NCI-H2029 (cell line): ENCODE measurements at regions not wholly inside any gene's neighbourhood (a gene's known extent, or its start where the extent isn't known, plus 50 kb on each side); places are given as distances from the start of the nearest gene placed in this dataset.

ENCODE experiments used
- DNase-seq: peaks from one replicate; lab custom pipeline; 2025; lab: John Stamatoyannopoulos, UW

GRCh38 chr9:99327667-99328066 is 105.6 kb downstream of the SEC61B start:
- no peak for DNase-seq

- DNase-seq: no peak
Observed at GRCh38 chr9:99335280-99335679, 113.2 kb downstream of the SEC61B start.

- DNase-seq: no peak
Observed at GRCh38 chr9:99336005-99336404, 113.9 kb downstream of the SEC61B start.

GRCh38 chr9:99336531-99336930 is 114.4 kb downstream of the SEC61B start:
- DNase-seq: no peak

- no peak for DNase-seq
Observed at GRCh38 chr9:99340281-99340680, 118.2 kb downstream of the SEC61B start.

GRCh38 chr9:99341686-99342085 is 119.6 kb downstream of the SEC61B start:
- DNase-seq: no peak

GRCh38 chr9:99345451-99345850 is 123.4 kb downstream of the SEC61B start:
- no peak for DNase-seq

GRCh38 chr9:99345942-99346341 is 123.9 kb downstream of the SEC61B start:
- no peak for DNase-seq

- no peak for DNase-seq
Observed at GRCh38 chr9:99347568-99347967, 125.5 kb downstream of the SEC61B start.

- DNase-seq: no peak
Observed at GRCh38 chr9:99348289-99348688, 126.2 kb downstream of the SEC61B start.

GRCh38 chr9:99349870-99350269 is 127.8 kb downstream of the SEC61B start:
- no peak for DNase-seq

GRCh38 chr9:99350461-99350860 is 128.4 kb downstream of the SEC61B start:
- DNase-seq: no peak

- no peak for DNase-seq
Observed at GRCh38 chr9:99351647-99352046, 129.6 kb downstream of the SEC61B start.

- no peak for DNase-seq
Observed at GRCh38 chr9:99352826-99353225, 130.7 kb downstream of the SEC61B start.

- no peak for DNase-seq
Observed at GRCh38 chr9:99353408-99353807, 131.3 kb downstream of the SEC61B start.

GRCh38 chr9:99354104-99354503 is 132.0 kb downstream of the SEC61B start:
- DNase-seq: no peak

GRCh38 chr9:99356512-99356971 is 134.5 kb downstream of the SEC61B start:
- DNase-seq: no peak

- no peak for DNase-seq
Observed at GRCh38 chr9:99357575-99357974, 135.5 kb downstream of the SEC61B start.

- DNase-seq: no peak
Observed at GRCh38 chr9:99358668-99359067, 136.6 kb downstream of the SEC61B start.

GRCh38 chr9:99359336-99359735 is 137.3 kb downstream of the SEC61B start:
- DNase-seq: no peak

GRCh38 chr9:99360026-99360425 is 137.9 kb downstream of the SEC61B start:
- DNase-seq: no peak

- no peak for DNase-seq
Observed at GRCh38 chr9:99361817-99362216, 139.7 kb downstream of the SEC61B start.

- DNase-seq: no peak
Observed at GRCh38 chr9:99362321-99362720, 140.2 kb downstream of the SEC61B start.

- DNase-seq: no peak
Observed at GRCh38 chr9:99363509-99363908, 141.4 kb downstream of the SEC61B start.
